Activated CD4-positive, alpha-beta T cell treated with anti-CD3 and anti-CD28 coated beads, Interleukin-2, amount 10 ng/mL, durations not matched to agents 7 days and 5 days (primary cell): ENCODE measurements at regions not wholly inside any gene's neighbourhood (a gene's known extent, or its start where the extent isn't known, plus 50 kb on each side); places are given as distances from the start of the nearest gene placed in this dataset.
"Not testable (repeated sequence)": the region's sequence is repeated elsewhere in the genome, so short reads cannot be mapped to it uniquely, and the experiment has no call there.

Source experiments
- CTCF ChIA-PET: fragments of 350-600 bp; sonication (Branson Sonifier 250); formaldehyde crosslinking; loops from one replicate; lab custom pipeline; 2021; ENCODE audit warnings: antibody characterized with exemption; lab: Charles Lee
- POLR2A ChIA-PET: fragments of 350-600 bp; sonication (Branson Sonifier 250); formaldehyde crosslinking; loops from one replicate; lab custom pipeline; 2021; ENCODE audit warnings: antibody characterized with exemption; lab: Charles Lee
- DNase-seq: peaks from one replicate; pipeline ENCODE4 v3.0.0-alpha.2; 2020
- H3K27ac Mint-ChIP-seq: one replicate; pipeline ENCODE4 v1.8.0; 2021; ENCODE audit warnings: mild to moderate bottlenecking, moderate library complexity, mixed read lengths
- H3K27me3 Mint-ChIP-seq: one replicate; pipeline ENCODE4 v1.8.0; 2021; ENCODE audit warnings: mixed read lengths
- H3K36me3 Mint-ChIP-seq: one replicate; pipeline ENCODE4 v1.8.0; 2021; ENCODE audit warnings: low read depth, mixed read lengths
- H3K4me1 Mint-ChIP-seq: one replicate; pipeline ENCODE4 v1.8.0; 2021; ENCODE audit warnings: mixed read lengths
- H3K4me3 Mint-ChIP-seq: one replicate; pipeline ENCODE4 v1.8.0; 2021; ENCODE audit warnings: mild to moderate bottlenecking, moderate library complexity, mixed read lengths
- H3K9me3 Mint-ChIP-seq: one replicate; pipeline ENCODE4 v1.8.0; 2021; ENCODE audit warnings: mixed read lengths

- Mint-ChIP-seq H3K27ac (no peak overlapping the region), H3K9me3 (peaks cover 4% of the 10 kb centered on the region), H3K36me3 (no peaks in the 10 kb centered on the region), H3K27me3 (no peaks in the 10 kb centered on the region), H3K4me3 (no peak overlapping the region), H3K4me1 (no peaks in the 10 kb centered on the region)
- DNase-seq, result no peak
- ChIA-PET CTCF (no interaction called here), POLR2A (no interaction called here)
Measured at GRCh38 chr5:30539004-30539634, 654.4 kb upstream of the CDH6 start.

GRCh38 chr5:30525353-30525752 is 668.1 kb upstream of the CDH6 start:
- Mint-ChIP-seq H3K9me3 (peaks cover 4% of the 10 kb centered on the region), H3K4me1 (no peaks in the 10 kb centered on the region), H3K27me3 (no peaks in the 10 kb centered on the region), H3K36me3 (no peaks in the 10 kb centered on the region), H3K27ac (no peak overlapping the region), H3K4me3 (no peak overlapping the region)
- POLR2A ChIA-PET, result no interaction called here
- DNase-seq, result no peak
- CTCF ChIA-PET, result no interaction called here

- Mint-ChIP-seq H3K4me3 (no peak overlapping the region), H3K27me3 (no peaks in the 10 kb centered on the region), H3K4me1 (no peaks in the 10 kb centered on the region), H3K36me3 (no peaks in the 10 kb centered on the region), H3K9me3 (peaks cover 2% of the 10 kb centered on the region), H3K27ac (no peak overlapping the region)
- ChIA-PET POLR2A (no interaction called here), CTCF (no interaction called here)
- no peak for DNase-seq
Measured at GRCh38 chr5:30524428-30524827, 669.1 kb upstream of the CDH6 start.

- H3K27ac Mint-ChIP-seq, result no peak overlapping the region
- H3K36me3 Mint-ChIP-seq, result no peaks in the 10 kb centered on the region
- DNase-seq, result no peak
- H3K9me3 Mint-ChIP-seq, result peaks cover 4% of the 10 kb centered on the region
- ChIA-PET CTCF (no interaction called here), POLR2A (no interaction called here)
- H3K4me3 Mint-ChIP-seq, result no peak overlapping the region
- H3K27me3 Mint-ChIP-seq, result no peaks in the 10 kb centered on the region
- H3K4me1 Mint-ChIP-seq, result no peaks in the 10 kb centered on the region
Measured at GRCh38 chr5:30523061-30523460, 670.4 kb upstream of the CDH6 start.

DNA sequence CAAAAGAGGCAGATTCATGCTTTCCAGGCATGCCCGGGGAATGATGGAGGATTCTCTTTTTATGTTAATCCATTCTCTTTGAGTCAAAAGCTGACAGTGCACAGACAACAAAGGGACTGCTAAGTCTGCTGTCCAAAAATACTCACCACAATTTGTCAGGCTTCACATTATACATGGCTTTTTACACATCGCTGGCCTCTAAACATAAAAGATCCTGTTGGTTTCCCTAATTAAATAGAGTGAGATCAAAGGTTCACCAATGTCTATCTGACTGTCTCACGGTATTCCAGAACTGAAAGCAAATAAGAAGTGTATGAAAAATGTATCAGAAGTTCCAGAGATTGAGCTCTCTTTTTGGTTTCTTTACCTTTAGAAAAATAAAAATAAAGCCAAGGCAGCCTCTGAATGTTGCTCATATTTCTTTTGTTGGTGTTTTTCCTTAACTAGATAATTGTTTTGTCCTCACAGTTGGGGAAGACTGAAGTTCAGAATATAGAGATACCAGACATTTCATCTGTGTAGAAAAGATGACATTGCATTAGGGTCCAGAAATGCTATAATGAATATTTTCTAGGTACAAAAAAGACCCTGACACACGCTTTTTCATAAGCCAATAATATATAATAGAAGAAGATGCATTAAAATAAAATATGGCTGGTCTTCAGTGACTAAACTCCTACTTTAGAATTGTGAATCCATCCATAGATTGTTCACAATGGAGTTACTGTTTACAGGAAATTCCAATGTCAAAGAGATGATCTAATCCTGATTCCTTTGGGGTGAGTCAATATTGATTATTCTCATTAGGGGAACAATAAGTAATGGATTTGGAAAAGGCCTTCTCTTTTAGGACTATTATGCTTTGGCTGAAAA is 688.2 kb upstream of the CDH6 start:
- H3K27ac Mint-ChIP-seq, result no peak overlapping the region
- ChIA-PET POLR2A (no interaction called here), CTCF (no interaction called here)
- H3K27me3 Mint-ChIP-seq, result no peaks in the 10 kb centered on the region
- peaks cover 5% of the 10 kb centered on the region for H3K9me3 Mint-ChIP-seq
- no peak for DNase-seq
- no peaks in the 10 kb centered on the region for H3K36me3 Mint-ChIP-seq
- no peaks in the 10 kb centered on the region for H3K4me1 Mint-ChIP-seq
- no peak overlapping the region for H3K4me3 Mint-ChIP-seq

- Mint-ChIP-seq H3K4me1 (no peaks in the 10 kb centered on the region), H3K36me3 (no peaks in the 10 kb centered on the region), H3K4me3 (no peak overlapping the region), H3K27me3 (no peaks in the 10 kb centered on the region), H3K27ac (no peak overlapping the region), H3K9me3 (peaks cover 2% of the 10 kb centered on the region)
- DNase-seq, result no peak
- POLR2A ChIA-PET, result no interaction called here
- CTCF ChIA-PET, result no interaction called here
Measured at GRCh38 chr5:30502277-30502676, 691.2 kb upstream of the CDH6 start.

GRCh38 chr5:30501065-30501464 is 692.4 kb upstream of the CDH6 start:
- peaks cover 2% of the 10 kb centered on the region for H3K9me3 Mint-ChIP-seq
- no peaks in the 10 kb centered on the region for H3K27me3 Mint-ChIP-seq
- H3K27ac Mint-ChIP-seq, result no peak overlapping the region
- ChIA-PET CTCF (no interaction called here), POLR2A (no interaction called here)
- DNase-seq, result no peak
- H3K4me1 Mint-ChIP-seq, result no peaks in the 10 kb centered on the region
- no peaks in the 10 kb centered on the region for H3K36me3 Mint-ChIP-seq
- no peak overlapping the region for H3K4me3 Mint-ChIP-seq

GRCh38 chr5:30500513-30500912 is 693.0 kb upstream of the CDH6 start:
- CTCF ChIA-PET, result no interaction called here
- POLR2A ChIA-PET, result no interaction called here
- DNase-seq, result no peak
- no peaks in the 10 kb centered on the region for H3K27me3 Mint-ChIP-seq
- peaks cover 2% of the 10 kb centered on the region for H3K9me3 Mint-ChIP-seq
- no peaks in the 10 kb centered on the region for H3K4me1 Mint-ChIP-seq
- H3K36me3 Mint-ChIP-seq, result no peaks in the 10 kb centered on the region
- H3K4me3 Mint-ChIP-seq, result no peak overlapping the region
- H3K27ac Mint-ChIP-seq, result no peak overlapping the region

DNA sequence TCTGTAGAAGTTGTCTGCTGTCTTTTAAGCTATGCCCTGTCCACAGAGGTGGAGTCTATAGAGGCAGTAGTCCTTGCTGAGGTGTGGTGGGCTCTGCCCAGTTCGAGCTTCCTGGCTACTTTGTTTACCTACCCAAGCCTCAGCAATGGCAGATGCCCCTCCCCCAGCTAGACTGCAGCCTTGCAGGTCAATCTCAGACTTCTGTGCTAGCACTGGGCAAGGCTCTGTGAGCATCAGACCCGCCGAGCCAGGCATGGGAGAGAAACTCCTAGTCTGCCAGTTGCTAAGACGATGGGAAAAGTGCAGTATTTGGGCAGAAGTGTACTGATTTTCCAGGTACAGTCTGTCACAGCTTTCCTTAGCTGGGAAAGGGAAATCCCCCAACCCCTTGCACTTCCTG is 694.1 kb upstream of the CDH6 start:
- CTCF ChIA-PET, result no interaction called here
- no peaks in the 10 kb centered on the region for H3K36me3 Mint-ChIP-seq
- no peaks in the 10 kb centered on the region for H3K27me3 Mint-ChIP-seq
- POLR2A ChIA-PET, result no interaction called here
- peaks cover 2% of the 10 kb centered on the region for H3K9me3 Mint-ChIP-seq
- no peaks in the 10 kb centered on the region for H3K4me1 Mint-ChIP-seq
- no peak for DNase-seq
- no peak overlapping the region for H3K27ac Mint-ChIP-seq
- no peak overlapping the region for H3K4me3 Mint-ChIP-seq

- Mint-ChIP-seq H3K4me1 (no peaks in the 10 kb centered on the region), H3K36me3 (no peaks in the 10 kb centered on the region), H3K27me3 (no peaks in the 10 kb centered on the region), H3K9me3 (peaks cover 2% of the 10 kb centered on the region), H3K4me3 (no peak overlapping the region), H3K27ac (no peak overlapping the region)
- CTCF ChIA-PET, result no interaction called here
- POLR2A ChIA-PET, result no interaction called here
- DNase-seq, result no peak
Measured at GRCh38 chr5:30498972-30499371, 694.5 kb upstream of the CDH6 start.

- H3K4me1 Mint-ChIP-seq, H3K27ac Mint-ChIP-seq, POLR2A ChIA-PET: not testable (repeated sequence)
Measured at GRCh38 chr5:30498509-30498908, 695.0 kb upstream of the CDH6 start.

DNA sequence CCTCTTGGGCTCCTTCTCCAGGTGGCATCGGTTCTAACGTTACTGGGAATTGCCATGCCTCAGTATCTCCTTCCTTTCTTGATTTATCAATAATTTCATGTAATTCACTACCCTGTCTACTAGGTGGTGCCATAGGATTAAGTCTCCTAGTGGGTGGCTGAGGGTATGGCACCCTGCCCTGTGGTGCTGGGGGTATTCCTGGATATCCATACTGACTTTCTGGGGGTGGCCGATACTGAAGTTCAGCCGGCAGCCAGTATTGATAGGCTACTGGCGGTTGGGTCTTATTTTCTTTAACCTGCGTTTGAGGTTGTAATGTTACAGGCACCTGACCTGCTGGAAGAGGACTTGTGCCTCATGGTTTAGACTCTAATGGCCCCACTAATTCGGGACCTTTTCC is 699.4 kb upstream of the CDH6 start:
- H3K27ac Mint-ChIP-seq, H3K4me3 Mint-ChIP-seq, H3K4me1 Mint-ChIP-seq, CTCF ChIA-PET, DNase-seq, H3K9me3 Mint-ChIP-seq, H3K27me3 Mint-ChIP-seq, H3K36me3 Mint-ChIP-seq, POLR2A ChIA-PET: not testable (repeated sequence)

More at GRCh38 chr5:30498509-30498908, 695.0 kb upstream of the CDH6 start:
- DNase-seq, CTCF ChIA-PET, H3K4me3 Mint-ChIP-seq, H3K36me3 Mint-ChIP-seq, H3K9me3 Mint-ChIP-seq, H3K27me3 Mint-ChIP-seq: not testable (repeated sequence)

DNA sequence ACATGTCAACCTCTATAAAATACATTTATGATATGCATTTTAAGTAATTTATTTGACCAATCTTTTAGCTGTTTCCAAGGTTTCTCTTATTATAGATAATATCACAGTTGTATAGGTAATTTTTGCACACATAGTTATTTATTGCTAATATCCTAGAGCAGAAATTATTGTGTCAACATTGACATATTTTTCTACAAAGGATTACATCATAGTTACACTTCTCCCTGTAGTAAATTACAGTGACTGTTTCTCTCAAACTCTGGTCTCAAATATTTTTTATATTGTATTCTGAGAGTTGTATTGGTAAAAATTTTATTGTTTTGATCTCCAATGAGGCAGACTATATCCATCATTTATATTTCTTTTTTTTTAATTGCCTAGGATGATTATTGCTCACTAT is 714.4 kb upstream of the CDH6 start:
- Mint-ChIP-seq H3K4me3 (no peak overlapping the region), H3K9me3 (peaks cover 26% of the 10 kb centered on the region), H3K27me3 (no peaks in the 10 kb centered on the region), H3K27ac (no peak overlapping the region), H3K36me3 (no peaks in the 10 kb centered on the region), H3K4me1 (no peaks in the 10 kb centered on the region)
- DNase-seq, result no peak
- POLR2A ChIA-PET, result no interaction called here
- CTCF ChIA-PET, result no interaction called here

GRCh38 chr5:30475429-30475828 is 718.1 kb upstream of the CDH6 start:
- Mint-ChIP-seq H3K4me1 (no peaks in the 10 kb centered on the region), H3K27ac (no peak overlapping the region), H3K4me3 (no peak overlapping the region), H3K36me3 (no peaks in the 10 kb centered on the region), H3K27me3 (no peaks in the 10 kb centered on the region), H3K9me3 (peaks cover 18% of the 10 kb centered on the region)
- ChIA-PET POLR2A (no interaction called here), CTCF (no interaction called here)
- no peak for DNase-seq
